OCI-LY7 (cell line): ENCODE measurements at regions not wholly inside any gene's neighbourhood (a gene's known extent, or its start where the extent isn't known, plus 50 kb on each side); places are given as distances from the start of the nearest gene placed in this dataset.

Source experiments
- BruUV-seq: library from RNA; stranded (reverse); fragments of 400-500 nt; replicated peaks from 2 replicates; lab custom pipeline; 2021; lab: Mats Ljungman, UMichigan
- CTCF ChIA-PET: fragments of 300-600 bp; sonication (Branson Sonifier 250); formaldehyde crosslinking; loops from one replicate; lab custom pipeline; 2022; ENCODE audit warnings: antibody characterized with exemption; ENCODE audit not compliant: unreplicated experiment; lab: Charles Lee
- POLR2A ChIA-PET: fragments of 300-600 bp; sonication (Branson Sonifier 250); formaldehyde crosslinking; loops from one replicate; lab custom pipeline; 2022; ENCODE audit warnings: antibody characterized with exemption; lab: Charles Lee
- DNase-seq: peaks from one replicate; pipeline ENCODE4 v3.0.0-alpha.2; 2015; ENCODE audit warnings: low spot score
- H2AFZ ChIP-seq: fragments of 200-600 bp; sonication (generic), shearing (Covaris generic); 2 replicates; pipeline ENCODE4 v1.6.1; 2014; ENCODE audit warnings: mild to moderate bottlenecking, antibody characterized with exemption, low read length, moderate library complexity
- H3K27ac ChIP-seq: fragments of 200-600 bp; sonication (generic); 2 replicates; pipeline ENCODE4 v1.5.1; 2014; ENCODE audit warnings: mixed run types, low read depth, mild to moderate bottlenecking, moderate library complexity, low read length, inconsistent platforms; ENCODE audit not compliant: poor library complexity, severe bottlenecking
- H3K36me3 ChIP-seq: fragments of 200-600 bp; sonication (generic); 2 replicates; pipeline ENCODE4 v1.6.1; 2014; ENCODE audit warnings: mild to moderate bottlenecking, antibody characterized with exemption, low read length, moderate library complexity, mixed read lengths; ENCODE audit not compliant: insufficient read depth
- H3K4me1 ChIP-seq: fragments of 200-600 bp; sonication (generic); 2 replicates; pipeline ENCODE4 v1.5.1; 2014; ENCODE audit warnings: mild to moderate bottlenecking, low read length; ENCODE audit not compliant: insufficient read depth, poor library complexity, severe bottlenecking
- H3K4me2 ChIP-seq: fragments of 200-600 bp; sonication (generic); 2 replicates; pipeline ENCODE4 v1.6.1; 2014; ENCODE audit warnings: mild to moderate bottlenecking, low read length
- H3K4me3 ChIP-seq: fragments of 200-600 bp; sonication (generic); 2 replicates; pipeline ENCODE4 v1.5.1; 2014; ENCODE audit warnings: mild to moderate bottlenecking, low read depth, low read length; ENCODE audit not compliant: poor library complexity, severe bottlenecking
- H3K79me2 ChIP-seq: fragments of 200-600 bp; sonication (generic); 2 replicates; pipeline ENCODE4 v1.6.1; 2016; ENCODE audit warnings: low read depth, mild to moderate bottlenecking, low read length, moderate library complexity, mixed read lengths; ENCODE audit not compliant: insufficient read depth
- H3K9me2 ChIP-seq: fragments of 200-600 bp; sonication (generic); 2 replicates; pipeline ENCODE4 v1.6.1; 2016; ENCODE audit warnings: mild to moderate bottlenecking, low read length, mixed read lengths; ENCODE audit not compliant: insufficient read depth
- H3K9me3 ChIP-seq: fragments of 200-600 bp; sonication (generic); 2 replicates; pipeline ENCODE4 v1.6.1; 2014; ENCODE audit warnings: mild to moderate bottlenecking, mixed run types, low read length, mixed read lengths
- H4K20me1 ChIP-seq: fragments of 200-600 bp; sonication (generic); 2 replicates; pipeline ENCODE4 v1.6.1; 2014; ENCODE audit warnings: mild to moderate bottlenecking, antibody characterized with exemption, low read length, moderate library complexity, mixed read lengths; ENCODE audit not compliant: insufficient read depth
- CTCF ChIP-seq: fragments of 200-600 bp; sonication (generic); conservative IDR thresholded peaks from 2 replicates; pipeline ENCODE4 v1.5.1; 2014; ENCODE audit warnings: mild to moderate bottlenecking, antibody characterized with exemption, low read length, moderate library complexity, mixed read lengths
- EZH2phosphoT487 ChIP-seq: fragments of 200-600 bp; sonication (generic); IDR thresholded peaks from 2 replicates; pipeline ENCODE4 v1.6.1; 2018; ENCODE audit warnings: low read depth, borderline replicate concordance, mild to moderate bottlenecking, mixed run types, antibody characterized with exemption, low read length, moderate library complexity, mixed read lengths
- intact Hi-C: fragments of 100-400 bp; cut with micrococcal nuclease; formaldehyde crosslinking; loops from one replicate; pipeline ENCODE4 v1.10.0; 2022; ENCODE audit not compliant: unreplicated experiment

GRCh38 chr11:92401520-92401919 is 176.9 kb downstream of the FAT3 start:
- Histone ChIP-seq H3K4me1 (no peaks in the 10 kb centered on the region), H3K9me2 (no peaks in the 10 kb centered on the region), H3K9me3 (no peaks in the 10 kb centered on the region), H3K79me2 (no peaks in the 10 kb centered on the region), H3K4me2 (no peak overlapping the region), H4K20me1 (no peaks in the 10 kb centered on the region), H3K4me3 (no peak overlapping the region), H2AFZ (no peak overlapping the region), H3K27ac (no peak overlapping the region), H3K36me3 (no peaks in the 10 kb centered on the region)
- CTCF ChIA-PET: no interaction called here
- TF ChIP-seq CTCF: no peak
- TF ChIP-seq EZH2phosphoT487: no peak
- POLR2A ChIA-PET: no interaction called here
- intact Hi-C loops: no loop called here
- no TSS peak for BruUV-seq
- DNase-seq: no peak

- Histone ChIP-seq H3K9me2 (no peaks in the 10 kb centered on the region), H4K20me1 (no peaks in the 10 kb centered on the region), H3K36me3 (no peaks in the 10 kb centered on the region), H3K9me3 (no peaks in the 10 kb centered on the region), H2AFZ (no peak overlapping the region), H3K4me2 (no peak overlapping the region), H3K27ac (no peak overlapping the region), H3K4me3 (no peak overlapping the region), H3K4me1 (no peaks in the 10 kb centered on the region), H3K79me2 (no peaks in the 10 kb centered on the region)
- BruUV-seq: no TSS peak
- ChIA-PET CTCF (no interaction called here), POLR2A (interaction anchor here (0.6 kb wide), 1 partner anchor 671 kb away, joined by 4 read pairs; no protein-coding TSS in a partner anchor)
- TF ChIP-seq EZH2phosphoT487 (no peak), CTCF (no peak)
- intact Hi-C loops: no loop called here
- no peak for DNase-seq
These were observed 181.9 kb downstream of the FAT3 start for GRCh38 chr11:92406472-92406871.

GRCh38 chr11:92409355-92409754 is 184.7 kb downstream of the FAT3 start:
- Histone ChIP-seq H3K79me2 (no peaks in the 10 kb centered on the region), H3K4me2 (no peak overlapping the region), H3K27ac (no peak overlapping the region), H3K4me1 (no peaks in the 10 kb centered on the region), H2AFZ (no peak overlapping the region), H3K9me3 (no peaks in the 10 kb centered on the region), H3K9me2 (no peaks in the 10 kb centered on the region), H3K36me3 (no peaks in the 10 kb centered on the region), H3K4me3 (no peak overlapping the region), H4K20me1 (no peaks in the 10 kb centered on the region)
- intact Hi-C loops: no loop called here
- no peak for DNase-seq
- ChIA-PET CTCF (no interaction called here), POLR2A (interaction anchor here (0.5 kb wide), 1 partner anchor 152 kb away, joined by 3 read pairs; no protein-coding TSS in a partner anchor)
- no TSS peak for BruUV-seq
- no peak for TF ChIP-seq EZH2phosphoT487
- no peak for TF ChIP-seq CTCF
